DMS114 treated with DMSO at 0.1 percent for 48 hours (cell line): ENCODE measurements at regions not wholly inside any gene's neighbourhood (a gene's known extent, or its start where the extent isn't known, plus 50 kb on each side); places are given as distances from the start of the nearest gene placed in this dataset.

Experiments used
- DNase-seq: peaks from one replicate; lab custom pipeline; 2025; ENCODE audit not compliant: unreplicated experiment; lab: John Stamatoyannopoulos, UW

- DNase-seq = no peak
Observed at GRCh38 chr1:30516485-30516858, 206.9 kb downstream of the MATN1 start.

GRCh38 chr1:30515755-30516484 is 207.5 kb downstream of the MATN1 start:
- no peak for DNase-seq

GRCh38 chr1:30514945-30515344 is 208.4 kb downstream of the MATN1 start:
- no peak for DNase-seq

- no peak for DNase-seq
Observed at GRCh38 chr1:30514137-30514654, 209.2 kb downstream of the MATN1 start.

- DNase-seq = no peak
Observed at GRCh38 chr1:30513396-30514136, 209.8 kb downstream of the MATN1 start.

- DNase-seq = no peak
Observed at GRCh38 chr1:30512914-30513265, 210.5 kb downstream of the MATN1 start.

GRCh38 chr1:30511991-30512913 is 211.1 kb downstream of the MATN1 start:
- DNase-seq = no peak

- no peak for DNase-seq
Observed at GRCh38 chr1:30511563-30511962, 211.8 kb downstream of the MATN1 start.

GRCh38 chr1:30511106-30511505 is 212.3 kb downstream of the MATN1 start:
- DNase-seq = no peak

- no peak for DNase-seq
Observed at GRCh38 chr1:30509670-30510069, 213.7 kb downstream of the MATN1 start.

- no peak for DNase-seq
Observed at GRCh38 chr1:30508611-30509010, 214.8 kb downstream of the MATN1 start.

- DNase-seq = no peak
Observed at GRCh38 chr1:30508175-30508448, 215.3 kb downstream of the MATN1 start.

- no peak for DNase-seq
Observed at GRCh38 chr1:30507401-30508174, 215.8 kb downstream of the MATN1 start.

- no peak for DNase-seq
Observed at GRCh38 chr1:30507016-30507312, 216.4 kb downstream of the MATN1 start.

- DNase-seq = no peak
Observed at GRCh38 chr1:30506291-30507015, 216.9 kb downstream of the MATN1 start.

GRCh38 chr1:30505853-30506252 is 217.5 kb downstream of the MATN1 start:
- DNase-seq = no peak

GRCh38 chr1:30492451-30492850 is 230.9 kb downstream of the MATN1 start:
- DNase-seq = no peak

GRCh38 chr1:30491831-30492230 is 231.6 kb downstream of the MATN1 start:
- DNase-seq = no peak

GRCh38 chr1:30490554-30491053 is 232.8 kb downstream of the MATN1 start:
- DNase-seq = no peak

- DNase-seq = no peak
Observed at GRCh38 chr1:30489737-30490389, 233.5 kb downstream of the MATN1 start.
